Left lung (tissue), 4 donors: ENCODE measurements at regions not wholly inside any gene's neighbourhood (a gene's known extent, or its start where the extent isn't known, plus 50 kb on each side); places are given as distances from the start of the nearest gene placed in this dataset.

ENCODE experiments used
- ATAC-seq: fragments of 200-7000 bp; cut with Tn5 transposase; one replicate; pipeline ENCODE4 v1.9.1; 2020; ENCODE audit warnings: moderate library complexity
- DNase-seq, 4 donors: peaks; one replicate each; pipeline ENCODE4 v3.0.0-alpha.2; 2013 to 2020
- H3K27ac ChIP-seq, 2 donors: fragments of 200-600 bp; sonication (generic) in 1 of 2; one replicate each; pipeline versions ENCODE4 v1.5.0 to v1.8.0; 2020 to 2021
- H3K27me3 ChIP-seq, 2 donors: fragments of 200-600 bp; sonication (generic) in 1 of 2; one replicate each; pipeline versions ENCODE4 v1.5.0 to v1.8.0; 2020 to 2021
- H3K36me3 ChIP-seq, 2 donors: fragments of 200-600 bp; sonication (generic) in 1 of 2; one replicate each; pipeline versions ENCODE4 v1.5.0 to v1.8.0; 2020 to 2021
- H3K4me1 ChIP-seq, 2 donors: fragments of 200-600 bp; one replicate each; pipeline ENCODE4 v1.8.0; 2021
- H3K4me3 ChIP-seq, 2 donors: fragments of 200-600 bp; sonication (generic) in 1 of 2; one replicate each; pipeline versions ENCODE4 v1.5.0 to v1.8.0; 2020 to 2021; ENCODE audit warnings: mild to moderate bottlenecking in 1 of 2
- H3K9me3 ChIP-seq, 2 donors: fragments of 200-600 bp; sonication (generic) in 1 of 2; one replicate each; pipeline versions ENCODE4 v1.5.0 to v1.8.0; 2020 to 2021
- CTCF ChIP-seq, 2 donors: fragments of 200-600 bp; sonication (generic) in 1 of 2; IDR thresholded peaks; one replicate each; pipeline versions ENCODE4 v1.5.0 to v1.8.0; 2021; ENCODE audit warnings: antibody characterized with exemption in 2 of 2
- intact Hi-C, 2 donors: fragments of 100-400 bp; cut with DNase I; formaldehyde crosslinking; loops; one replicate each; pipeline versions ENCODE4 v1.11.2 to v1.14.2; 2022
- donor health status: DM: no; HTN: yes; CAD: no.
- donor health status: DM: no; HTN: no; CAD: no.

GRCh38 chr11:69397732-69398131, 83.7 kb upstream of the LINC01488 start:
- no peak for TF ChIP-seq CTCF (IDR thresholded peaks at IDR 0.05)
- no peaks in the 10 kb centered on the region for H3K27me3 ChIP-seq

GRCh38 chr11:69398529-69399492, 82.7 kb upstream of the LINC01488 start:
- peaks cover 0 to 5% of the 10 kb centered on the region in 2 donors for H3K9me3 ChIP-seq
- no peak overlapping the region for H3K27ac ChIP-seq
- intact Hi-C loops: no loop called here
- peak; percentile 11 for ATAC-seq
- no peak overlapping the region for H3K4me3 ChIP-seq
- H3K27me3 ChIP-seq: no peaks in the 10 kb centered on the region
- peak in 3 of 4 donors; percentile 29 to 53 (median 51) for DNase-seq
- no peaks in the 10 kb centered on the region for H3K36me3 ChIP-seq
- peaks cover 0 to 6% of the 10 kb centered on the region in 2 donors for H3K4me1 ChIP-seq
- TF ChIP-seq CTCF (IDR thresholded peaks at IDR 0.05): no peak

More at GRCh38 chr11:69397732-69398131, 83.7 kb upstream of the LINC01488 start:
- no peak overlapping the region for H3K4me3 ChIP-seq
- DNase-seq (no peak), ATAC-seq (no peak)
- no peaks in the 10 kb centered on the region for H3K36me3 ChIP-seq
- peaks cover 0 to 2% of the 10 kb centered on the region in 2 donors for H3K9me3 ChIP-seq
- intact Hi-C loops: no loop called here
- no peak overlapping the region for H3K27ac ChIP-seq
- H3K4me1 ChIP-seq: peaks cover 0 to 6% of the 10 kb centered on the region in 2 donors

- Histone ChIP-seq H3K4me1 (peaks cover 0 to 6% of the 10 kb centered on the region in 2 donors), H3K36me3 (no peaks in the 10 kb centered on the region), H3K4me3 (no peak overlapping the region), H3K9me3 (peaks cover 0 to 5% of the 10 kb centered on the region in 2 donors), H3K27me3 (no peaks in the 10 kb centered on the region), H3K27ac (no peak overlapping the region)
- intact Hi-C loops: no loop called here
- no peak for TF ChIP-seq CTCF (IDR thresholded peaks at IDR 0.05)
- ATAC-seq (no peak), DNase-seq (no peak)
These were observed 81.3 kb upstream of the LINC01488 start for GRCh38 chr11:69400140-69400539.

GRCh38 chr11:69400771-69401590, 80.5 kb upstream of the LINC01488 start:
- no peak for ATAC-seq
- peaks cover 0 to 5% of the 10 kb centered on the region in 2 donors for H3K9me3 ChIP-seq
- no peak for TF ChIP-seq CTCF (IDR thresholded peaks at IDR 0.05)
- H3K36me3 ChIP-seq: no peaks in the 10 kb centered on the region
- DNase-seq: peak in 1 of 4 donors; percentile 71
- intact Hi-C loops: no loop called here
- no peak overlapping the region for H3K4me3 ChIP-seq
- no peaks in the 10 kb centered on the region for H3K27me3 ChIP-seq
- H3K27ac ChIP-seq: no peak overlapping the region
- peaks cover 0 to 6% of the 10 kb centered on the region in 2 donors for H3K4me1 ChIP-seq

GRCh38 chr11:69401715-69402114, 79.7 kb upstream of the LINC01488 start:
- ATAC-seq (no peak), DNase-seq (no peak)
- Histone ChIP-seq H3K4me1 (peaks cover 0 to 6% of the 10 kb centered on the region in 2 donors), H3K27me3 (no peaks in the 10 kb centered on the region), H3K27ac (no peak overlapping the region), H3K4me3 (no peak overlapping the region), H3K36me3 (no peaks in the 10 kb centered on the region), H3K9me3 (peaks cover 0 to 5% of the 10 kb centered on the region in 2 donors)
- no peak for TF ChIP-seq CTCF (IDR thresholded peaks at IDR 0.05)
- intact Hi-C loops: no loop called here
